GM23338 (cell line): ENCODE measurements at regions not wholly inside any gene's neighbourhood (a gene's known extent, or its start where the extent isn't known, plus 50 kb on each side); places are given as distances from the start of the nearest gene placed in this dataset.

Source experiments
- ATAC-seq: fragments of 200-7000 bp; cut with Tn5 transposase; 3 replicates; pipeline ENCODE4 v1.9.1; 2020
- DNase-seq: peaks from one replicate; pipeline ENCODE4 v3.0.0-alpha.2; 2015; ENCODE audit warnings: low spot score
- H2AFZ ChIP-seq: fragments of 200-600 bp; sonication (generic); 2 replicates; pipeline ENCODE4 v1.8.0; 2016; ENCODE audit warnings: antibody characterized with exemption, mild to moderate bottlenecking, moderate library complexity
- H3F3A ChIP-seq: fragments of 200-600 bp; sonication (generic); replicated peaks from 2 replicates; pipeline ENCODE4 v1.8.0; 2017; ENCODE audit warnings: antibody characterized with exemption, mixed run types, low read depth
- H3K27ac ChIP-seq: fragments of 200-600 bp; sonication (generic); 2 replicates; pipeline ENCODE4 v1.6.1; 2016; ENCODE audit warnings: low read depth
- H3K27me3 ChIP-seq: fragments of 200-600 bp; sonication (generic); 2 replicates; pipeline ENCODE4 v1.8.0; 2016; ENCODE audit warnings: mild to moderate bottlenecking, mixed run types, moderate library complexity; ENCODE audit not compliant: insufficient read depth
- H3K36me3 ChIP-seq: fragments of 200-600 bp; sonication (generic); 2 replicates; pipeline ENCODE4 v1.8.0; 2016; ENCODE audit warnings: mild to moderate bottlenecking; ENCODE audit not compliant: insufficient read depth
- H3K4me1 ChIP-seq: fragments of 200-600 bp; sonication (generic); 2 replicates; pipeline ENCODE4 v1.8.0; 2016; ENCODE audit warnings: mild to moderate bottlenecking, moderate library complexity; ENCODE audit not compliant: insufficient read depth
- H3K4me2 ChIP-seq: fragments of 200-600 bp; sonication (generic); 2 replicates; pipeline ENCODE4 v1.7.1; 2017; ENCODE audit warnings: mixed run types
- H3K4me3 ChIP-seq: fragments of 200-600 bp; sonication (generic); 2 replicates; pipeline ENCODE4 v1.6.1; 2016; ENCODE audit warnings: mixed run types
- H3K79me2 ChIP-seq: fragments of 200-600 bp; sonication (generic); replicated peaks from 2 replicates; pipeline ENCODE4 v1.8.0; 2017; ENCODE audit warnings: mild to moderate bottlenecking; ENCODE audit not compliant: insufficient read depth
- H3K9me2 ChIP-seq: fragments of 200-600 bp; sonication (generic); 2 replicates; pipeline ENCODE4 v1.8.0; 2017; ENCODE audit not compliant: insufficient read depth
- H4K20me1 ChIP-seq: fragments of 200-600 bp; sonication (generic); replicated peaks from 2 replicates; pipeline ENCODE4 v1.8.0; 2017; ENCODE audit warnings: mild to moderate bottlenecking; ENCODE audit not compliant: insufficient read depth
- H3K27ac Mint-ChIP-seq: 2 replicates; pipeline ENCODE4 v1.8.0; 2020; ENCODE audit warnings: inconsistent platforms, mild to moderate bottlenecking, moderate library complexity, mixed read lengths
- H3K27me3 Mint-ChIP-seq: 3 replicates; pipeline ENCODE4 v1.8.0; 2022; ENCODE audit warnings: low read depth, mild to moderate bottlenecking, moderate library complexity, mixed read lengths, inconsistent platforms; ENCODE audit not compliant: insufficient read depth, poor library complexity
- H3K36me3 Mint-ChIP-seq: 3 replicates; pipeline ENCODE4 v1.8.0; 2021; ENCODE audit warnings: low read depth, mild to moderate bottlenecking, inconsistent platforms, moderate library complexity, mixed read lengths
- H3K4me1 Mint-ChIP-seq: 3 replicates; pipeline ENCODE4 v1.8.0; 2020; ENCODE audit warnings: mild to moderate bottlenecking, inconsistent platforms, mixed read lengths
- H3K4me3 Mint-ChIP-seq: 3 replicates; pipeline ENCODE4 v1.8.0; 2021; ENCODE audit warnings: moderate library complexity, mild to moderate bottlenecking, inconsistent platforms, mixed read lengths
- H3K9me3 Mint-ChIP-seq: 3 replicates; pipeline ENCODE4 v1.8.0; 2020; ENCODE audit warnings: moderate library complexity, mild to moderate bottlenecking, inconsistent platforms, mixed read lengths
- CREB1 ChIP-seq: fragments of 250-450 bp; sonication (Bioruptor Pico); IDR thresholded peaks from 2 replicates; pipeline ENCODE4 v1.5.0; 2020; ENCODE audit warnings: low read depth, mild to moderate bottlenecking, moderate library complexity
- CTCF ChIP-seq, 2 experiments: fragments of 200-600 bp in 1 of 2; sonication (generic) in 1 of 2; conservative IDR thresholded peaks; 2 replicates each; pipeline versions ENCODE4 v1.5.1 to v1.6.1; 2016 to 2017; ENCODE audit warnings: antibody characterized with exemption in 2 of 2, low read depth in 2 of 2, mild to moderate bottlenecking in 2 of 2, moderate library complexity in 1 of 2
- ETS1 ChIP-seq: IDR thresholded peaks from 2 replicates; pipeline ENCODE4 v1.6.1; 2016; ENCODE audit warnings: antibody characterized with exemption
- EZH2 ChIP-seq: fragments of 200-600 bp; sonication (generic); IDR thresholded peaks from one replicate; pipeline ENCODE4 v1.8.0; 2017; ENCODE audit warnings: antibody characterized with exemption, mild to moderate bottlenecking, low read depth; ENCODE audit not compliant: unreplicated experiment
- EZH2phosphoT487 ChIP-seq: fragments of 200-600 bp; sonication (generic); IDR thresholded peaks from one replicate; pipeline ENCODE4 v1.8.1; 2018; ENCODE audit warnings: antibody characterized with exemption; ENCODE audit not compliant: unreplicated experiment
- JUNB ChIP-seq: IDR thresholded peaks from one replicate; pipeline ENCODE4 v1.6.1; 2016; ENCODE audit warnings: antibody characterized with exemption; ENCODE audit not compliant: unreplicated experiment
- NANOG ChIP-seq: IDR thresholded peaks from 2 replicates; pipeline ENCODE4 v1.6.1; 2016; ENCODE audit warnings: antibody characterized with exemption, borderline replicate concordance
- POLR2AphosphoS5 ChIP-seq: IDR thresholded peaks from 2 replicates; pipeline ENCODE4 v1.6.1; 2016; ENCODE audit warnings: antibody characterized with exemption, low read depth
- REST ChIP-seq: IDR thresholded peaks from one replicate; pipeline ENCODE4 v1.6.1; 2018; ENCODE audit warnings: antibody characterized with exemption; ENCODE audit not compliant: unreplicated experiment
- STAT1 ChIP-seq: IDR thresholded peaks from one replicate; pipeline ENCODE4 v1.6.1; 2016; ENCODE audit warnings: antibody characterized with exemption; ENCODE audit not compliant: unreplicated experiment
- ZNF114 ChIP-seq: fragments of 250-450 bp; sonication (Bioruptor Pico); IDR thresholded peaks from 2 replicates; pipeline ENCODE4 v1.5.0; 2020; ENCODE audit warnings: mild to moderate bottlenecking, moderate library complexity
- ZNF331 ChIP-seq: fragments of 250-450 bp; sonication (Bioruptor Pico); IDR thresholded peaks from 2 replicates; pipeline ENCODE4 v1.5.0; 2020; ENCODE audit warnings: low read depth, mild to moderate bottlenecking, moderate library complexity
- ZNF462 ChIP-seq: fragments of 250-450 bp; sonication (Bioruptor Pico); IDR thresholded peaks from 2 replicates; pipeline ENCODE4 v1.5.0; 2020; ENCODE audit warnings: mild to moderate bottlenecking, moderate library complexity

- no peak overlapping the region for H3K27ac Mint-ChIP-seq
- Histone ChIP-seq H3K4me2 (no peak overlapping the region), H2AFZ (peak overlapping the region; percentile 75; the same call in 1 of the 2 replicates), H3K4me1 (peaks cover 10% of the 10 kb centered on the region; the same call in 1 of the 2 replicates), H3K36me3 (no peaks in the 10 kb centered on the region), H3K79me2 (no peaks in the 10 kb centered on the region), H4K20me1 (no peaks in the 10 kb centered on the region), H3K4me3 (no peak overlapping the region), H3K9me2 (no peaks in the 10 kb centered on the region), H3K27ac (no peak overlapping the region), H3K27me3 (no peaks in the 10 kb centered on the region), H3F3A (no peaks in the 10 kb centered on the region)
- TF ChIP-seq ZNF462 (CRISPR knock-in tag), result no peak
- no peak for TF ChIP-seq EZH2phosphoT487
- no peak for TF ChIP-seq ZNF114
- no peak for TF ChIP-seq POLR2AphosphoS5
- no peak for TF ChIP-seq STAT1
- TF ChIP-seq REST, result no peak
- TF ChIP-seq ETS1, result no peak
- TF ChIP-seq EZH2, result no peak
- no peak for TF ChIP-seq JUNB
- no peak for TF ChIP-seq ZNF331 (CRISPR knock-in tag)
- TF ChIP-seq CREB1 (CRISPR knock-in tag), result no peak
- no peak for TF ChIP-seq CTCF (conservative IDR thresholded peaks at IDR 0.05; ENCODE audit: low read depth in 2 of 2)
- no peak for TF ChIP-seq NANOG
- DNase-seq, result no peak
- no peak overlapping the region for H3K4me3 Mint-ChIP-seq
- peaks cover 16% of the 10 kb centered on the region for H3K4me1 Mint-ChIP-seq
- H3K27me3 Mint-ChIP-seq, result peaks cover 3% of the 10 kb centered on the region
- H3K36me3 Mint-ChIP-seq, result no peaks in the 10 kb centered on the region
- no peak for ATAC-seq
- H3K9me3 Mint-ChIP-seq, result no peaks in the 10 kb centered on the region
These were observed 98.4 kb downstream of the ALDH8A1 start for GRCh38 chr6:134851548-134851947.
